ENCODE measurements at regions not wholly inside any gene's neighbourhood (a gene's known extent, or its start where the extent isn't known, plus 50 kb on each side); places are given as distances from the start of the nearest gene placed in this dataset.

DNA sequence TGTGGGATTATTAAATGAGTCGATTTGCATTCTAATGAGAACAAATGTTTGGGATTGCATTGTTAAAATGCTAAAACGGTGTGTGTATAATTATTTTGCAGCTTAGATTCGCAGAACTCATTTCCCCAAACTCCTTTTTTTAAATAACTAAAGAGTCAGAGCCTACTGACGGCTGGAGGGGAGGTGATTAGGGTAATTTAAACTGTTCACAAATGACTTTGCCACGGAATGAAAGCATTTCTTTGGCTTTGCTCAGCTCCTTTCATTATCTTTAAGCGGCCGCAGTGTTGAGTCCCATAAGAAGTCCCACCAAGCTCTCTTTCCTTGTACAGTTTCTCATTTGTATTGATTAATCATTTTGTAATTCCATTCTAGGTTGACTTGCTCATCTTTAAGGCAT is 1632.8 kb downstream of the MAT2B start:
- no peaks in the 10 kb centered on the region for H3K36me3 ChIP-seq
- H3K27me3 ChIP-seq = no peaks in the 10 kb centered on the region
- DNase-seq = no peak
- intact Hi-C loops (cut with DNase I) = no loop called here
- no peak overlapping the region for H3K27ac ChIP-seq
- TF ChIP-seq CTCF (IDR thresholded peaks at IDR 0.05) = no peak
- no peaks in the 10 kb centered on the region for H3K9me3 ChIP-seq
- no peak for ATAC-seq
- H3K4me3 ChIP-seq = no peak overlapping the region
- H3K4me1 ChIP-seq = no peaks in the 10 kb centered on the region

DNA sequence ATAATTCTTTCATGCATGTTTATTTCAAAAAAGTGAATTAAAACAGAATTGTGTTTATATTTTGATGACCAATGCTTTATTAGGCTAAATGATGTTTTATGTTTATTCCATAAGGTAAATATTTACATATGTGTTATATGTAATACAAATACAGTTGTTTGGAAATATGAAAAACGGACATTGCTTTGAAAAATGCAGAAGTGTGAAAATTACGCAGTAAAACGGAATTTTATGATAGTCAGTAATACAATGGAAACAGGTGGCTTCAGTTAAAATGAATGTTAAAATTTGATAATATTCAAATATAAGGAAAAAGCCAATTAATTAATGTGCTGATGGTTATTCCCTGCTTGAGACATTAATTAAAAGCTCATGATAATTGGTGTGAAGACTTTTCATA is 1633.8 kb downstream of the MAT2B start:
- no peaks in the 10 kb centered on the region for H3K4me1 ChIP-seq
- H3K36me3 ChIP-seq = no peaks in the 10 kb centered on the region
- H3K4me3 ChIP-seq = no peak overlapping the region
- ATAC-seq = no peak
- no peaks in the 10 kb centered on the region for H3K9me3 ChIP-seq
- H3K27ac ChIP-seq = no peak overlapping the region
- H3K27me3 ChIP-seq = no peaks in the 10 kb centered on the region
- intact Hi-C loops (cut with DNase I) = no loop called here
- DNase-seq = no peak
- no peak for TF ChIP-seq CTCF (IDR thresholded peaks at IDR 0.05)

DNA sequence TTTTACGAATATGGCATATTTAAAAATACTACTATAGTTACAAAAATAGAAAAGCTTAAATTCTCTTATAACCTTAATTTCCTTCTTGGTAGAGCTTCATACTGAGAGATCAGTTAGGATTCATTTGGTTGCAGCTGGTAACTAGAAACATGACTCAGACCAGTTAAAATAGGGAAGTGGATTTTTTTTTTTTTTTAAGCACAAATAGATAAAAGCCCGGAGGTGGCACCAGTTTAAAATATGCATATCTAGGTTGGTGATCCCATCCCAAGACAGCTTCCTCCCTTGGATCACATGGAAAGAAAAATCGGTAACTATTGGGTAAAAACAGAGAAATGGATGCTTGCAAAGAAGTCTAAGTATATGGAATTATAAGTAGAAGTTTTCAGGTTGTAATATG is 1634.3 kb downstream of the MAT2B start:
- Histone ChIP-seq H3K27me3 (no peaks in the 10 kb centered on the region), H3K4me3 (no peak overlapping the region), H3K27ac (no peak overlapping the region), H3K36me3 (no peaks in the 10 kb centered on the region), H3K9me3 (no peaks in the 10 kb centered on the region), H3K4me1 (no peaks in the 10 kb centered on the region)
- ATAC-seq = no peak
- TF ChIP-seq CTCF (IDR thresholded peaks at IDR 0.05) = no peak
- no peak for DNase-seq
- intact Hi-C loops (cut with DNase I) = no loop called here

DNA sequence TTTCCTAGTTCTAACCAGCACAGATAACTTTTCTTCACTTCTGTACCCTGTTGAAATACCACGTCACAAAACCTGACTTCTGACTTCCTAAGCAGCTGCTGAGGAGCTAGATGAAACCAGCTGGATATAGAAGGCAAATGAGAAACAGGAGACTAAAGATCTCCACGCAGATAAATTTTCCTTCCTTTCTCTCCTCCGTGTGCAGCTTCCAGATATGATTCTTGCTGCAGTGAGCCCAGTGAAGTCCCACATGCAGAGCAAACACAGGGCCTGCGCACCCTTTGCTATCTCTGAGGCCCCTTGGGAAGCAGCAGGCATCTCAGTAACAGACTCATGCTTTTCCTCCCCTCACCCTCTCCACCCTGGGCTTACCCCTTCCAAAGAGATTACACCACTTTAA is 1638.3 kb downstream of the MAT2B start:
- Histone ChIP-seq H3K4me1 (no peaks in the 10 kb centered on the region), H3K27me3 (no peaks in the 10 kb centered on the region), H3K27ac (no peak overlapping the region), H3K36me3 (no peaks in the 10 kb centered on the region), H3K9me3 (no peaks in the 10 kb centered on the region), H3K4me3 (no peak overlapping the region)
- intact Hi-C loops (cut with DNase I) = no loop called here
- no peak for DNase-seq
- TF ChIP-seq CTCF (IDR thresholded peaks at IDR 0.05) = no peak
- ATAC-seq = no peak

DNA sequence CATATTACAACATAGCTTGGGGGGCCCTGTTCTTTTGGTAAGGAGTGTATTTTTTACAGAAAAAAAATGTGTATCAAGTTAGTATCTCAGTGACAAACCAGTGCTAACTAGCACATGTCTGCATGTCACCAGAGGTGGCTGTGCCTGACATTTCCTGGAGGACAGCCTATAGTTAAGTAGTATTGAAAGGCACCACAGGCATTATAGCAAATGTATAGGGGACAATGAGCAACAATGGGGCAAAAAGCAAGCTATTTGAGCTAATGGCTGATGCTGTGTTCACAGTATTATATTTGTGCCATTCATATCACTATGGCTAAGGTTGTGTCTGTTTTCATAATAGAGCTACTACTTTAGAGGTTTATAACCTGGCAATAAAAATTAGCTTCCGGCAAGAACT is 1644.0 kb downstream of the MAT2B start:
- H3K4me1 ChIP-seq = no peaks in the 10 kb centered on the region
- no peak overlapping the region for H3K27ac ChIP-seq
- H3K4me3 ChIP-seq = no peak overlapping the region
- H3K9me3 ChIP-seq = no peaks in the 10 kb centered on the region
- no peak for TF ChIP-seq CTCF (IDR thresholded peaks at IDR 0.05)
- intact Hi-C loops (cut with DNase I) = no loop called here
- DNase-seq = no peak
- ATAC-seq = no peak
- no peaks in the 10 kb centered on the region for H3K36me3 ChIP-seq
- no peaks in the 10 kb centered on the region for H3K27me3 ChIP-seq

GRCh38 chr5:165152058-165152457 is 1646.6 kb downstream of the MAT2B start:
- ATAC-seq (no peak), DNase-seq (no peak)
- no peaks in the 10 kb centered on the region for H3K36me3 ChIP-seq
- intact Hi-C loops (cut with DNase I) = no loop called here
- no peaks in the 10 kb centered on the region for H3K27me3 ChIP-seq
- H3K4me1 ChIP-seq = no peaks in the 10 kb centered on the region
- no peak overlapping the region for H3K27ac ChIP-seq
- TF ChIP-seq CTCF (IDR thresholded peaks at IDR 0.05) = no peak
- H3K4me3 ChIP-seq = no peak overlapping the region
- no peaks in the 10 kb centered on the region for H3K9me3 ChIP-seq

All from upper lobe of right lung (tissue), 1 donor.